GM18502 (cell line): ENCODE measurements at regions not wholly inside any gene's neighbourhood (a gene's known extent, or its start where the extent isn't known, plus 50 kb on each side); places are given as distances from the start of the nearest gene placed in this dataset.

Experiments used
- ATAC-seq: cut with Tn5 transposase; IDR thresholded peaks from one replicate; pipeline ENCODE4 v1.9.1; 2021; ENCODE audit warnings: mild to moderate bottlenecking; ENCODE audit not compliant: unreplicated experiment, poor library complexity

GRCh38 chr9:788777-789176 lies 52.7 kb upstream of the DMRT1 start:
- no peak for ATAC-seq
